WTC11 (cell line): ENCODE measurements at regions not wholly inside any gene's neighbourhood (a gene's known extent, or its start where the extent isn't known, plus 50 kb on each side); places are given as distances from the start of the nearest gene placed in this dataset.

Experiments
- ATAC-seq: fragments of 200-7000 bp; cut with Tn5 transposase; 2 replicates; pipeline ENCODE4 v1.10.0; 2021; ENCODE audit warnings: mild to moderate bottlenecking, moderate library complexity
- CTCF ChIA-PET: fragments of 300-600 bp; sonication (Branson Sonifier 250); formaldehyde crosslinking; loops from one replicate; lab custom pipeline; 2021; ENCODE audit warnings: antibody characterized with exemption; lab: Charles Lee
- POLR2A ChIA-PET: fragments of 350-600 bp; sonication (Branson Sonifier 250); formaldehyde crosslinking; loops from one replicate; lab custom pipeline; 2021; ENCODE audit warnings: antibody characterized with exemption; lab: Charles Lee
- DNase-seq: peaks from one replicate; pipeline ENCODE4 v3.0.0; 2021; ENCODE audit warnings: low spot score
- H3K27ac Mint-ChIP-seq: 2 replicates; pipeline ENCODE4 v1.8.0; 2021; ENCODE audit warnings: mixed read lengths
- H3K27me3 Mint-ChIP-seq: 2 replicates; pipeline ENCODE4 v1.8.0; 2021; ENCODE audit warnings: low read depth, mild to moderate bottlenecking, moderate library complexity, mixed read lengths
- H3K36me3 Mint-ChIP-seq: 2 replicates; pipeline ENCODE4 v1.8.0; 2021; ENCODE audit warnings: mixed read lengths
- H3K4me1 Mint-ChIP-seq: 2 replicates; pipeline ENCODE4 v1.8.0; 2022; ENCODE audit warnings: mixed read lengths
- H3K4me3 Mint-ChIP-seq: 2 replicates; pipeline ENCODE4 v1.8.0; 2021; ENCODE audit warnings: mild to moderate bottlenecking, moderate library complexity, mixed read lengths
- H3K9me3 Mint-ChIP-seq: 2 replicates; pipeline ENCODE4 v1.8.0; 2021; ENCODE audit warnings: mixed read lengths
- CBFB ChIP-seq: sonication (generic); formaldehyde crosslinking; IDR thresholded peaks from 2 replicates; pipeline ENCODE4 v1.8.1; 2022; ENCODE audit warnings: mild to moderate bottlenecking, low read depth, missing genetic modification reagents
- EMX1 ChIP-seq: fragments of 250-450 bp; sonication (Bioruptor Pico); IDR thresholded peaks from 2 replicates; pipeline ENCODE4 v1.8.0; 2021; ENCODE audit warnings: mild to moderate bottlenecking
- FOXK1 ChIP-seq: sonication (generic); formaldehyde crosslinking; IDR thresholded peaks from 2 replicates; pipeline ENCODE4 v1.8.0; 2022; ENCODE audit warnings: mild to moderate bottlenecking, moderate library complexity, missing genetic modification reagents
- FOXP1 ChIP-seq: sonication (generic); formaldehyde crosslinking; IDR thresholded peaks from 2 replicates; pipeline ENCODE4 v1.8.0; 2022; ENCODE audit warnings: missing genetic modification reagents, mild to moderate bottlenecking, moderate library complexity, borderline replicate concordance
- IRF2 ChIP-seq: sonication (generic); formaldehyde crosslinking; IDR thresholded peaks from 2 replicates; pipeline ENCODE4 v1.8.0; 2022; ENCODE audit warnings: low read depth, missing genetic modification reagents, borderline replicate concordance
- NFATC4 ChIP-seq: fragments of 250-450 bp; sonication (Bioruptor Pico); IDR thresholded peaks from 2 replicates; pipeline ENCODE4 v1.9.0; 2021; ENCODE audit warnings: mild to moderate bottlenecking
- NR1H2 ChIP-seq: sonication (generic); formaldehyde crosslinking; IDR thresholded peaks from 2 replicates; pipeline ENCODE4 v1.9.0; 2021; ENCODE audit warnings: mild to moderate bottlenecking, moderate library complexity, missing genetic modification reagents
- NR3C1 ChIP-seq: sonication (generic); formaldehyde crosslinking; conservative IDR thresholded peaks from 2 replicates; pipeline ENCODE4 v1.8.1; 2023; ENCODE audit warnings: low read depth, mild to moderate bottlenecking, missing genetic modification reagents
- SMAD4 ChIP-seq: sonication (generic); formaldehyde crosslinking; IDR thresholded peaks from 2 replicates; pipeline ENCODE4 v1.8.0; 2022; ENCODE audit warnings: mild to moderate bottlenecking, missing genetic modification reagents
- SP1 ChIP-seq: sonication (generic); formaldehyde crosslinking; conservative IDR thresholded peaks from 2 replicates; pipeline ENCODE4 v1.8.1; 2022; ENCODE audit warnings: missing genetic modification reagents
- TEAD4 ChIP-seq: sonication (generic); formaldehyde crosslinking; IDR thresholded peaks from 2 replicates; pipeline ENCODE4 v1.8.0; 2022; ENCODE audit warnings: mild to moderate bottlenecking, missing genetic modification reagents
- ZNF138 ChIP-seq: sonication (generic); formaldehyde crosslinking; conservative IDR thresholded peaks from 2 replicates; pipeline ENCODE4 v1.8.1; 2022; ENCODE audit warnings: mild to moderate bottlenecking, moderate library complexity, missing genetic modification reagents
- TF ChIP-seq, protein P1 (sequence below): sonication (generic); formaldehyde crosslinking; IDR thresholded peaks from 2 replicates; pipeline ENCODE4 v1.8.1; 2023; ENCODE audit warnings: mild to moderate bottlenecking, missing genetic modification reagents
- TF ChIP-seq, protein P2 (sequence below): sonication (generic); formaldehyde crosslinking; IDR thresholded peaks from 2 replicates; pipeline ENCODE4 v1.8.0; 2023; ENCODE audit warnings: missing genetic modification reagents
- TF ChIP-seq, protein P3 (sequence below): sonication (generic); formaldehyde crosslinking; IDR thresholded peaks from 2 replicates; pipeline ENCODE4 v1.8.1; 2022; ENCODE audit warnings: missing genetic modification reagents, borderline replicate concordance
- TF ChIP-seq, protein P4 (sequence below): sonication (generic); formaldehyde crosslinking; IDR thresholded peaks from 2 replicates; pipeline ENCODE4 v1.8.1; 2022; ENCODE audit warnings: mild to moderate bottlenecking, moderate library complexity, missing genetic modification reagents
- TF ChIP-seq, protein P5 (sequence below): sonication (generic); formaldehyde crosslinking; IDR thresholded peaks from 2 replicates; pipeline ENCODE4 v1.8.1; 2023; ENCODE audit warnings: mild to moderate bottlenecking, missing genetic modification reagents
- TF ChIP-seq, protein P6 (sequence below): fragments of 250-450 bp; sonication (Bioruptor Pico); IDR thresholded peaks from 2 replicates; pipeline ENCODE4 v1.8.0; 2021; ENCODE audit warnings: mild to moderate bottlenecking
- TF ChIP-seq, protein P7 (sequence below): sonication (generic); formaldehyde crosslinking; conservative IDR thresholded peaks from 2 replicates; pipeline ENCODE4 v1.8.1; 2023; ENCODE audit warnings: mild to moderate bottlenecking, low read depth, missing genetic modification reagents, moderate library complexity
- TF ChIP-seq, protein P8 (sequence below): fragments of 250-450 bp; sonication (Bioruptor Pico); IDR thresholded peaks from 2 replicates; pipeline ENCODE4 v1.9.0; 2021; ENCODE audit warnings: moderate library complexity, mild to moderate bottlenecking, inconsistent platforms, borderline replicate concordance

DNA sequence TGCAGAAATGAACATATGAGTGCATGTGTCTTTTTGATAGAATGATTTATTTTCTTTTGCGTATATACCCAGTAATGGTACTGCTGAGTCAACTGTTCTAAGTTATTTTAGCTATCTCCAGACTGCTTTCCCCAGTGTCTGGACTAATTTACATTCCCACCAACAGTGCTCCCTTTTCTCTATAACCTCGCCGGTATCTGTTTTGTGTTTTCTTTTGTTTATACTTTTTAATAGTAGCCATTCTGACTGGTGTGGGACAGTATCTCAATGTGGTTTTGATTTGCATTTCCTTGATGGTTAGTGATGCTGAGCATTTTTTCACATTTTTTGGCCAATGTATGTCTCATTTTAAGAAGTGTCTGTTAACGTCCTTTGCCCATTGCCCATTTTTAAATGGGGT lies 218.6 kb upstream of the KCNIP4 start:
- Mint-ChIP-seq H3K4me3 (no peak overlapping the region), H3K36me3 (peaks cover 5% of the 10 kb centered on the region; the same call in 1 of the 2 replicates)
- DNase-seq, result no peak
- no peak for TF ChIP-seq SMAD4 (CRISPR knock-in tag)
- no peak for TF ChIP-seq CBFB (CRISPR knock-in tag)
- TF ChIP-seq, all 79 proteins: peak for 0
- H3K4me1 Mint-ChIP-seq, result peaks cover 9% of the 10 kb centered on the region
- H3K9me3 Mint-ChIP-seq, result peaks cover 24% of the 10 kb centered on the region
- no peak overlapping the region for H3K27ac Mint-ChIP-seq
- ChIA-PET POLR2A (no interaction called here), CTCF (no interaction called here)
- ATAC-seq, result no peak
- no peaks in the 10 kb centered on the region for H3K27me3 Mint-ChIP-seq

DNA sequence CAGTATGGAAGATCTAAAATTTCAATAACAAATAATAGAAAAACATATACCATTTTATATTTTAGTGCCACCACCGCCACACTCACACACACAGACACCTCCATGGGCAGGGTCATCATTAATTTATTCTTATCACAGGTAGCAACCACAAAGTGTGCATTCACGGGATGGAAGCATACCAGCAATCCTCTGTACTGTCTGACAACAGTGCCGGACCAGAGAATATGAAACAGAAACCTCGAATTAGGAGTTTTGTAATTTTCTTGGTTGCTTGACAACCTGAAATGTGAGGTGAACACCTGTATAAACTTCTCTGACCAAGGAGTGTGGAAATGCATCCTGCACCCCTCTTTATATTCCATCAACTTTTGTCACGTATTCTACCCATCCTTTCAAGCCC lies 213.9 kb upstream of the KCNIP4 start:
- peaks cover 25% of the 10 kb centered on the region for H3K9me3 Mint-ChIP-seq
- ChIA-PET CTCF (no interaction called here), POLR2A (no interaction called here)
- no peak overlapping the region for H3K27ac Mint-ChIP-seq
- no peaks in the 10 kb centered on the region for H3K4me1 Mint-ChIP-seq
- H3K4me3 Mint-ChIP-seq, result no peak overlapping the region
- no peak for TF ChIP-seq FOXK1
- TF ChIP-seq, protein P1, sequence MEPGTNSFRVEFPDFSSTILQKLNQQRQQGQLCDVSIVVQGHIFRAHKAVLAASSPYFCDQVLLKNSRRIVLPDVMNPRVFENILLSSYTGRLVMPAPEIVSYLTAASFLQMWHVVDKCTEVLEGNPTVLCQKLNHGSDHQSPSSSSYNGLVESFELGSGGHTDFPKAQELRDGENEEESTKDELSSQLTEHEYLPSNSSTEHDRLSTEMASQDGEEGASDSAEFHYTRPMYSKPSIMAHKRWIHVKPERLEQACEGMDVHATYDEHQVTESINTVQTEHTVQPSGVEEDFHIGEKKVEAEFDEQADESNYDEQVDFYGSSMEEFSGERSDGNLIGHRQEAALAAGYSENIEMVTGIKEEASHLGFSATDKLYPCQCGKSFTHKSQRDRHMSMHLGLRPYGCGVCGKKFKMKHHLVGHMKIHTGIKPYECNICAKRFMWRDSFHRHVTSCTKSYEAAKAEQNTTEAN (CRISPR knock-in tag), result no peak
- TF ChIP-seq IRF2 (CRISPR knock-in tag), result no peak
- no peak for TF ChIP-seq ZNF138
- no peak for TF ChIP-seq FOXP1 (CRISPR knock-in tag)
- TF ChIP-seq EMX1 (CRISPR knock-in tag), result no peak
- no peak for TF ChIP-seq TEAD4 (CRISPR knock-in tag)
- no peak for TF ChIP-seq NR3C1 (CRISPR knock-in tag)
- TF ChIP-seq, protein P2, sequence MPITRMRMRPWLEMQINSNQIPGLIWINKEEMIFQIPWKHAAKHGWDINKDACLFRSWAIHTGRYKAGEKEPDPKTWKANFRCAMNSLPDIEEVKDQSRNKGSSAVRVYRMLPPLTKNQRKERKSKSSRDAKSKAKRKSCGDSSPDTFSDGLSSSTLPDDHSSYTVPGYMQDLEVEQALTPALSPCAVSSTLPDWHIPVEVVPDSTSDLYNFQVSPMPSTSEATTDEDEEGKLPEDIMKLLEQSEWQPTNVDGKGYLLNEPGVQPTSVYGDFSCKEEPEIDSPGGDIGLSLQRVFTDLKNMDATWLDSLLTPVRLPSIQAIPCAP (CRISPR knock-in tag), result no peak
- TF ChIP-seq, protein P3, sequence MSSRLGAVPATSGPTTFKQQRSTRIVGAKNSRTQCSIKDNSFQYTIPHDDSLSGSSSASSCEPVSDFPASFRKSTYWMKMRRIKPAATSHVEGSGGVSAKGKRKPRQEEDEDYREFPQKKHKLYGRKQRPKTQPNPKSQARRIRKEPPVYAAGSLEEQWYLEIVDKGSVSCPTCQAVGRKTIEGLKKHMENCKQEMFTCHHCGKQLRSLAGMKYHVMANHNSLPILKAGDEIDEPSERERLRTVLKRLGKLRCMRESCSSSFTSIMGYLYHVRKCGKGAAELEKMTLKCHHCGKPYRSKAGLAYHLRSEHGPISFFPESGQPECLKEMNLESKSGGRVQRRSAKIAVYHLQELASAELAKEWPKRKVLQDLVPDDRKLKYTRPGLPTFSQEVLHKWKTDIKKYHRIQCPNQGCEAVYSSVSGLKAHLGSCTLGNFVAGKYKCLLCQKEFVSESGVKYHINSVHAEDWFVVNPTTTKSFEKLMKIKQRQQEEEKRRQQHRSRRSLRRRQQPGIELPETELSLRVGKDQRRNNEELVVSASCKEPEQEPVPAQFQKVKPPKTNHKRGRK (CRISPR knock-in tag), result no peak
- TF ChIP-seq, protein P4, sequence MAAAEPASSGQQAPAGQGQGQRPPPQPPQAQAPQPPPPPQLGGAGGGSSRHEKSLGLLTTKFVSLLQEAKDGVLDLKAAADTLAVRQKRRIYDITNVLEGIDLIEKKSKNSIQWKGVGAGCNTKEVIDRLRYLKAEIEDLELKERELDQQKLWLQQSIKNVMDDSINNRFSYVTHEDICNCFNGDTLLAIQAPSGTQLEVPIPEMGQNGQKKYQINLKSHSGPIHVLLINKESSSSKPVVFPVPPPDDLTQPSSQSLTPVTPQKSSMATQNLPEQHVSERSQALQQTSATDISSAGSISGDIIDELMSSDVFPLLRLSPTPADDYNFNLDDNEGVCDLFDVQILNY (CRISPR knock-in tag), result no peak
- TF ChIP-seq, protein P5, sequence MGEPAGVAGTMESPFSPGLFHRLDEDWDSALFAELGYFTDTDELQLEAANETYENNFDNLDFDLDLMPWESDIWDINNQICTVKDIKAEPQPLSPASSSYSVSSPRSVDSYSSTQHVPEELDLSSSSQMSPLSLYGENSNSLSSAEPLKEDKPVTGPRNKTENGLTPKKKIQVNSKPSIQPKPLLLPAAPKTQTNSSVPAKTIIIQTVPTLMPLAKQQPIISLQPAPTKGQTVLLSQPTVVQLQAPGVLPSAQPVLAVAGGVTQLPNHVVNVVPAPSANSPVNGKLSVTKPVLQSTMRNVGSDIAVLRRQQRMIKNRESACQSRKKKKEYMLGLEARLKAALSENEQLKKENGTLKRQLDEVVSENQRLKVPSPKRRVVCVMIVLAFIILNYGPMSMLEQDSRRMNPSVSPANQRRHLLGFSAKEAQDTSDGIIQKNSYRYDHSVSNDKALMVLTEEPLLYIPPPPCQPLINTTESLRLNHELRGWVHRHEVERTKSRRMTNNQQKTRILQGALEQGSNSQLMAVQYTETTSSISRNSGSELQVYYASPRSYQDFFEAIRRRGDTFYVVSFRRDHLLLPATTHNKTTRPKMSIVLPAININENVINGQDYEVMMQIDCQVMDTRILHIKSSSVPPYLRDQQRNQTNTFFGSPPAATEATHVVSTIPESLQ (CRISPR knock-in tag), result no peak
- H3K27me3 Mint-ChIP-seq, result no peaks in the 10 kb centered on the region
- H3K36me3 Mint-ChIP-seq, result no peaks in the 10 kb centered on the region
- DNase-seq (no peak), ATAC-seq (no peak)

DNA sequence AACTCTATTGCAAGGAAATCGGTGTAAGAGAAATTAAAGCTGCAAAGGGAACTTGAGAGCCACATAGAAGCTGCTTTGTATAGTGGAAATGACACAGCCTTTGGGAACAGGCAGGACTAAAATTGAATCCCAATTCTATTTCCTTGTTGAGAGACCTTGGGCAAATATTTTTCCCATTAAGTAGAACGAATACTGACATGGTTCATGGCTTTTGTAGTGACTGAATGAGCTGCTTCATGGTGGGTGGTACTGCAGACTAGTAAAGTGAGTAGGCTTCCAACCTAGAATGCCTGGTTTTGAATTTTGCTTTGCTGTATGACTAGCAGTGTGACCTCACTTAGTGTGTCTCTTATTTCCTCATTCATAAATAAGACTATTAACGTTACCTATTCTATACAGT lies 182.2 kb upstream of the KCNIP4 start:
- ChIA-PET CTCF (interaction anchor here (1.2 to 2.4 kb wide), 3 partner anchors 106 to 342 kb away, joined by 5 to 13 read pairs (median 9); no protein-coding TSS in a partner anchor), POLR2A (interaction anchor here (1.1 kb wide), 1 partner anchor 243 kb away, joined by 3 read pairs; no protein-coding TSS in a partner anchor)
- peaks cover 5% of the 10 kb centered on the region for H3K9me3 Mint-ChIP-seq
- DNase-seq, result no peak
- 0 out of 2 replicates have a peak, but pooled peaks cover 5% of the 10 kb centered on the region for H3K27me3 Mint-ChIP-seq
- peaks cover 9% of the 10 kb centered on the region for H3K4me1 Mint-ChIP-seq
- no peaks in the 10 kb centered on the region for H3K36me3 Mint-ChIP-seq
- TF ChIP-seq, protein P6, sequence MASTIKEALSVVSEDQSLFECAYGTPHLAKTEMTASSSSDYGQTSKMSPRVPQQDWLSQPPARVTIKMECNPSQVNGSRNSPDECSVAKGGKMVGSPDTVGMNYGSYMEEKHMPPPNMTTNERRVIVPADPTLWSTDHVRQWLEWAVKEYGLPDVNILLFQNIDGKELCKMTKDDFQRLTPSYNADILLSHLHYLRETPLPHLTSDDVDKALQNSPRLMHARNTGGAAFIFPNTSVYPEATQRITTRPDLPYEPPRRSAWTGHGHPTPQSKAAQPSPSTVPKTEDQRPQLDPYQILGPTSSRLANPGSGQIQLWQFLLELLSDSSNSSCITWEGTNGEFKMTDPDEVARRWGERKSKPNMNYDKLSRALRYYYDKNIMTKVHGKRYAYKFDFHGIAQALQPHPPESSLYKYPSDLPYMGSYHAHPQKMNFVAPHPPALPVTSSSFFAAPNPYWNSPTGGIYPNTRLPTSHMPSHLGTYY (CRISPR knock-in tag), result no peak
- no peak for TF ChIP-seq IRF2 (CRISPR knock-in tag)
- no peak for TF ChIP-seq NR3C1 (CRISPR knock-in tag)
- no peak for TF ChIP-seq NR1H2 (CRISPR knock-in tag)
- TF ChIP-seq, protein P7, sequence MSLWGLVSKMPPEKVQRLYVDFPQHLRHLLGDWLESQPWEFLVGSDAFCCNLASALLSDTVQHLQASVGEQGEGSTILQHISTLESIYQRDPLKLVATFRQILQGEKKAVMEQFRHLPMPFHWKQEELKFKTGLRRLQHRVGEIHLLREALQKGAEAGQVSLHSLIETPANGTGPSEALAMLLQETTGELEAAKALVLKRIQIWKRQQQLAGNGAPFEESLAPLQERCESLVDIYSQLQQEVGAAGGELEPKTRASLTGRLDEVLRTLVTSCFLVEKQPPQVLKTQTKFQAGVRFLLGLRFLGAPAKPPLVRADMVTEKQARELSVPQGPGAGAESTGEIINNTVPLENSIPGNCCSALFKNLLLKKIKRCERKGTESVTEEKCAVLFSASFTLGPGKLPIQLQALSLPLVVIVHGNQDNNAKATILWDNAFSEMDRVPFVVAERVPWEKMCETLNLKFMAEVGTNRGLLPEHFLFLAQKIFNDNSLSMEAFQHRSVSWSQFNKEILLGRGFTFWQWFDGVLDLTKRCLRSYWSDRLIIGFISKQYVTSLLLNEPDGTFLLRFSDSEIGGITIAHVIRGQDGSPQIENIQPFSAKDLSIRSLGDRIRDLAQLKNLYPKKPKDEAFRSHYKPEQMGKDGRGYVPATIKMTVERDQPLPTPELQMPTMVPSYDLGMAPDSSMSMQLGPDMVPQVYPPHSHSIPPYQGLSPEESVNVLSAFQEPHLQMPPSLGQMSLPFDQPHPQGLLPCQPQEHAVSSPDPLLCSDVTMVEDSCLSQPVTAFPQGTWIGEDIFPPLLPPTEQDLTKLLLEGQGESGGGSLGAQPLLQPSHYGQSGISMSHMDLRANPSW (CRISPR knock-in tag), result no peak
- TF ChIP-seq SP1 (CRISPR knock-in tag), result no peak
- TF ChIP-seq, protein P8, sequence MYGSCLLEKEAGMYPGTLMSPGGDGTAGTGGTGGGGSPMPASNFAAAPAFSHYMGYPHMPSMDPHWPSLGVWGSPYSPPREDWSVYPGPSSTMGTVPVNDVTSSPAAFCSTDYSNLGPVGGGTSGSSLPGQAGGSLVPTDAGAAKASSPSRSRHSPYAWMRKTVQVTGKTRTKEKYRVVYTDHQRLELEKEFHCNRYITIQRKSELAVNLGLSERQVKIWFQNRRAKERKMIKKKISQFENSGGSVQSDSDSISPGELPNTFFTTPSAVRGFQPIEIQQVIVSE (CRISPR knock-in tag), result no peak
- no peak for TF ChIP-seq NFATC4 (CRISPR knock-in tag)
- no peak overlapping the region for H3K27ac Mint-ChIP-seq
- H3K4me3 Mint-ChIP-seq, result no peak overlapping the region
- no peak for ATAC-seq
